Activated CD8-positive, alpha-beta memory T cell treated with anti-CD3 and anti-CD28 coated beads, Interleukin-2, amount 50 U/mL, for 1 hour (primary cell): ENCODE measurements at regions not wholly inside any gene's neighbourhood (a gene's known extent, or its start where the extent isn't known, plus 50 kb on each side); places are given as distances from the start of the nearest gene placed in this dataset.
A peak's percentile ranks its signal among the peaks of the same experiment; 100 is the strongest.
"Not testable (repeated sequence)": the region's sequence is repeated elsewhere in the genome, so short reads cannot be mapped to it uniquely, and the experiment has no call there.

Source experiments
- DNase-seq: peaks from one replicate; pipeline ENCODE4 v3.0.0-alpha.2; 2020; ENCODE audit errors: extremely low read depth

DNA sequence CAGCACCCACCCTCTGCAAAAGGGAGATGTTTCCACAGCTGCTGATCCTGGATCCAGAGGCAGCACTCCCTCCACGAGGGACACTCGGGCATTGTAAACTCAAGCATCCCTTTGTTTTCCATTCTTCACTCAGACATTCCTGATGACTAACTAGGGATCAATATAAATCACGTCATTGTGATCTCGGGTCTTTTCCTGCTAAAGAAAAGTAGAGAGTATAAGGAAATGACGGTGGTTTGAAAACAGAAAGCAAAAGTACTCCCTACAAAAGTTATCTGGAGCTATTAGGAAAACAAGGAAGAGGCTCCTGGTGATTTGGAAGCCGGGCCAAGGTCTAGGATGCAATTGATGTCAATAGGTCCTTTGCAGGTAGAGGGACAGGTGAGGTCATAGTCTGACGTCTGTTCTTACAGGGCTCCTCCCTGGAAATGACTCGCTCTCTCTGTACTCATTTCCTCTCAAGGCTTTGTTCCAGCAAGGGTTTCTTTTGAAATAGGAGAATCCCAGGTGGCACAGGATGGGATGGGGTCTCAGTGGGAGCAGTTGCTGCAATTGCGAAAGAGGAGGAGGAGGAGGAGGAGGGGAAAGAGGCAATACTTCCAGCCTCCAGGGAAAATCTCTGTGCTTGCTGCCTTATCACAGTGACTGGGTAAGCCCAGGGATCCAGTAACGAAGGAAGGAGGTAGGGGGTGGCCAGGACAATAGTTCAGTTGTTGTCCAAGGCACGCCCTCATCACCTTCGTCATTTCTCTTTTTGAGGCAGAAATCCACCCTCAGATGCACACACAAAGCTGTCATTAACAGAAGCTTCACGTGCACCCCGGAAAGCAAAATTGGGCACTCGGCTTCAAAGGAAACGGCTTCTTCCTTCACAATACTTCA, 222.8 kb downstream of the LY86 start:
- peak; percentile 4 for DNase-seq

DNA sequence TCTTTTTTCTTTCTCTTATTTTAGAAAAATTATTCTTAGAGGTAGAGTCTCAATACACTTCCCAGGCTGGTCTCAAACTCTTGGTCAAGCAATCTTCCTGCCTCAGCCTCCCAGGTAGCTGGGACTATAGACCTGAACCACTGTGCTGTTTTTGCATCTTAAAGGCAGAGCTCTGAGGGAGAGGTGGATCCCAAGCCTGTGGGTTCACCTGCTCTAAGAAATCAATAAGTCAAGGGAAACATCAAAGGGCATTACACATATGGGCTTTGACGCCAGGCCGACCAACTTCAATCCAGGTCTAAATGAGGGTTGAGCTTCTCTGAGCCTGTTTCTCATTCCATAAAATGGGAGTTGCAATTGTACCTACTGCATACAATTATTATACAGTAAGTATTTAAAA, 223.9 kb downstream of the LY86 start:
- DNase-seq: no peak

DNA sequence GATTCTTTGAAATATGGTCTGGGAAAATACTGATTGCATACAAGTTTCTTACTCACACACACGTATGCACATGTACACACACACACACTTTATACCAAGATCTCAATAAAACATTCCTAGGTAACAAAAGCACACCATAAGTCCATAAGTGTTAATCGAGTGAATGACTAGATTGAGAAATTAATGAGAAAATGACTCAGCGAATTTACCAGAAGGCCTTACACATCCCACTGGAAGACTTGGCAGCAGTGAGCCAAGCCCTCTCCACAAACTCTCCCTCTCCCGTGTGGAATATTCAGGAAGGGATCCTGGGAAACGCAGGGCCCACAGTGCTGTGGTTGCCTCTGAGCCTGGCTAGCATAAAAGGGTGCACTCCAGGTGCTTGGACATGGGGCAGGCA, 227.2 kb downstream of the LY86 start:
- DNase-seq: no peak

DNA sequence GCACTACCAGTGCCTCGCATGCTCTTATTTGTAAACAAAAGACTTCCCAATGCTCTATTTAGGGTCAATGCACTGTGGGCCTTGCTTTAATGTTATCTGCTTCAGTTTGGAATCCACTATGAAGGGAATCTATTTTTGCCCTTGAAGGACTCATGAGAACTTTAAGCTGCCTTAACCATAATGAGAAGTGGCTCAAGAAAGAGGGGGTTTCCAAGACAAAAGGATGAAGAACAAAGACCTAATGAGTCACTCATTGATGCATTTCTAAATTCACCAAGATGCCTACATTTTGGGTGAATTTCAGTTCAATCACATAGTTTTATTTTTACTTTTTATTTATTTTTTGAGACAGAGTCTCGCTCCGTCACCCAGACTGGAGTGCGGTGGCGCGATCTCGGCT, 228.2 kb downstream of the LY86 start:
- no peak for DNase-seq

DNA sequence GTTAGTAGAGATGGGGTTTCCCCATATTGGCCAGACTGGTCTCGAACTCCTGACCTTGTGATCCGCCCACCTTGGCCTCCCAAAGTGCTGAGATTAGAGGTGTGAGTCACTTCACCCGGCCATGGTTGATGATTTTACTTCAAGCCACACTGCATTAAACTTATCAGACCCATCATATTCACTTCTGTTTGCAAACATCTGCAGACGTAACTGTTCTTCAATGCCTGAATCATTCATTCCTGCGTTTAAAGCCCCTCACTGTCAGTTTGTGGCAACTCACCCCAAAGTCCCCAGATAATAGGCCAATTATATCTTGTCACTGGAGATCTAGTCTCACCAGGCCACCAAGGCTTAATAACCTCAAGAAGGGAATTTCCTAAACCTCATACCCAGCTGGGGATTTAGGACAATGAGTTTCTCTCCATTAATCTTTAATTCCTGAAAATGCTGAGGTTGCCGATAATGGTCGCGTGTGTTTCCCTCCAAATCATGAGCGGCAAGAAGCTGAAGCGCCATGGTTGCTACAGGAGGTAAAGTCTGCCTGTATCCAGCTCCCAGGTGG, 229.6 kb downstream of the LY86 start:
- DNase-seq: no peak

DNA sequence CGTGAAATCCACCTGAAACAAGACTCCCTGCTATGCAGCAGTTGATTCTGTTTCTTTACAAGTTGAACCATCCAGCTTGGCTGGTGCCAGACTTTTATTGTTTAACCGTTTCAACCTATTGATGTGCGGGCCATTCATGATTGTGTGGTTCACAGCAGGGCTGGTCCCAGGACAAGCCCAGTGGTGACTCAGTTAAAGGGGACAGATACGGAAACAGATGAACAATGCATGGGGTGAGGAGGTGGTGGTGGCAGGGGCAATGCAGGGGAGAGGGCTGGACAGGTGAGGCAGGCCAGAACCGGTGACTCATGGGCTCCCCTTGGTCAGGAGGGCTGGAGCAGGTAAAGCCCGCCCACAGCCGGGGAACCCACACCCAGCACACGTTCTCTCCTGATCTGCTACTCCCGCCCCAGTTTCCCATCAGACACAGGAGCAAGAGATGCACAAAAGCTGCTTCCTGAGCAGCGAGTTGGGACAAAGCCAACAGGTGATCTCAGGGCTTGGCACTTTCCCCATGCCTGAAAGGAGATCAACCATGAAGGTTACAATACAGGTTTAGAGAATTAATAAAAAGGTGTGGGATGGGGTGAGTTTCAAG, 232.2 kb downstream of the LY86 start:
- DNase-seq: no peak

DNA sequence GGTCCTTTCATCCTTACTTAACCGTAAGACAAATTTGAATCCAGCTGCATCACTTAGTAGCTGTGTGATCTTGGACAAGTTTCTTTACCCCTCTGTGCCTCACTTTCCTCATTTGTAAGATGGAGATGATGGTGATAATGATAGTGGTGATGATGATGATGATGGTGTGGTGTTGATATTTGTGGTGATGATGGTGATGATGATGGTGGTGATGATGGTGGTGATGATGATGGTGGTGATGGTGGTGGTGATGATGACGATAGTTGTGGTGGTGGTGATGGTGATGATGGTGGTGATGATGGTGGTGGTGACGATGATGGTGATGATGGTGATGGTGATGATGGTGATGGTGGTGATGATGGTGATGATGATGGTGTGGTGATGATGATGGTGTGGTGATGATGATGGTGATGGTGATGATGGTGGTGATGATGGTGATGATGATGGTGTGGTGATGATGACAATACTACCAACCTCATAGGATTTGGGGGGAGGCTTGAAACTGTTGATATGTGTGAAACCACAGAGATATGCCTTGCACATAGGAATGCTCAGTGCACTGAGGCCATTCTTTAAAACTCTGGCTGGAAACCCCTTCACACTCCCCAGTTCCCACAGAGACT, 233.2 kb downstream of the LY86 start:
- no peak for DNase-seq

DNA sequence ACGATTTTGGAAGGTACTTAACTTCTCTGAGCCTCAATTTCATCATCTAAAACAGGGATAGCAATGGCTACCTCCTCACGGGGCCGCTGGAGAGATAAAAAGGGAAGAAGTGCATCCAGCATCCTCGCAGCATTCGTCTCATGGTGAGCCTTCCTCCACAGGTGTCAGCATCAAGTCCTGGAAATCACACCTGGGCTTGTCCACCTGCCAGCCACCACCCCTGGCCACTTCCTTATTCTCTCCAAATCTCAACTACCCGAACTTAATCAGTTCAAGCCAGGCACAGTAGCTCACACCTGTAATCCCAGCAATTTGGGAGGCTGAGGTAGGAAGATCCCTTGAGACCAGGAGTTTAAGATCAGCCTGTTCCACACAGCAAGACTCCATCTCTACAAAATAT, 234.5 kb downstream of the LY86 start:
- no peak for DNase-seq

DNA sequence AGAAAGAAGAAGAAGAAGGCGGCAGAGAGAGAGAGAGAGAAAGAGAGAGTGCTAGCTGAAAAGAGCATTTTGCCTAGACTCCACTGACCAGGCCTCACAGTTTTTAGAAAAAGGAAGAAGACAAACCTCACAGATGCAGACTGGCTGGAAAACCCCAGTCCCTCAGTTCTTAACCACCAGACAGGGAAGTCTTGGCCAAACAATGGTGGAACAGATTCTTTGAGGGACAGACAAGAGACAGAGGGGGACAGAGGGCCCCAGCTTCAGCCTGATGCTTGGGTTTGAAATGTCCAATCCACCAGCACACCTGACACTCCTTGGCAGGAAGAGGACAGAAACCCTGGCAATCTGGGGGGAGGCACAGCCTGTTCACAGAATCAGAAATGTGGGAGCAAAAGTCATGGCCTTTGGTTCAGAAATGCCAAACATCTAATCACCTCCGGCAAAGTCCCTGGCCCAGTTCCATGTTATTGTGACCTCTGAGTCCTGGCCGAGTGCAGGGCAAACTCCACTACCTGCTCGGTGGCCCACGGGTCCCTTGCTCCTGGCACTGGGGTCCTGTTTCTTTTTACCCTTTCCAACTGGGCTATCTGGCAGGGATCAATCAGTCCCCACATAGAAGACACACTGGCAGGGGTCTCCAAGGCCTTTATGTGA, 235.2 kb downstream of the LY86 start:
- no peak for DNase-seq

DNA sequence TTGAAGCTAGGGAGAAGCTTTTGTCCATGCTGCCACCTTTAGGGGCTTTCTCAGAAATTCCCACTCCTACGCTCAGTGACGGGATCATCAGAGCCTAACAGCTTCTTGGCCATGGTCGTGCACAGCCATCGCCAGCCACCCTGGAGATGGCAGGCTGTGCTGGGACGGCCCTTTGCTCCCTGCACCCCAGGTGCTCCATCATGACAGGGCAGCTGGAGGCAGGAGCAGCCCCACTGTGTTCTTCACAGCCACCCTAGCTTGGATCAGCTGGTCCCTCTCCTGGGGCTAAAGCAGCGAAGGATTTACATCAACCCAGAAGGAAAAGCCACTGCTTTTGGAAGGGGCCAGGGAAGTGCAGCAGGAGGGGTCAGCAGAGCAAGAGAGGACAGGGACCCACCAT, 235.9 kb downstream of the LY86 start:
- no peak for DNase-seq

DNA sequence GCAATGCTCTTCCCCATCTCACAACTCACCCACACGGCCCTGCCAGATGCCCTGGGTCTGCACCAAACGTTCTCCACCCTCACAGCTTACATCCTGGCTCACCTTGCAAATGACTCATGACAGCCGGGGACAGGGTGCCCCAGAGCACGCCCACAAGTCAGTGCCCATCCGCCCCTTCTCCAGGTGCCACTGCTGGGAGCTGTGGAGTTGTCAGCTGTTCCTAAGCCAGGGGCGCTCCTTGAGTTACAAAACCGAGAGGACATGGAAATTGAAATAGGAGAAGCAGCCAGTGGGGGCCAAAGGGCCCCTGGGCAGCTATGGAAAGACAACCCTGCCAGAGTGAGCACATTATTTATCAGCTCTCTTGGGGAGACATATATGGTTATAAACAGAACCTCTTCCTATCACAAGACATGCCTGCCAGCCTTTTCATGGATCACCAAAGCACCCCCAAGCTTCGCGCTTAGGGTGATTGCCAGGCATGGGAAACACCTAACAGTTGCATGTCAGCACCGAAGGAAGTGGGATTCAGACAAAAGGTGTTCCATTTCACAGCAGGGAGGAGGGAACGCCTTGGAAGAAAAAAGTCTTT, 236.8 kb downstream of the LY86 start:
- DNase-seq: no peak

DNA sequence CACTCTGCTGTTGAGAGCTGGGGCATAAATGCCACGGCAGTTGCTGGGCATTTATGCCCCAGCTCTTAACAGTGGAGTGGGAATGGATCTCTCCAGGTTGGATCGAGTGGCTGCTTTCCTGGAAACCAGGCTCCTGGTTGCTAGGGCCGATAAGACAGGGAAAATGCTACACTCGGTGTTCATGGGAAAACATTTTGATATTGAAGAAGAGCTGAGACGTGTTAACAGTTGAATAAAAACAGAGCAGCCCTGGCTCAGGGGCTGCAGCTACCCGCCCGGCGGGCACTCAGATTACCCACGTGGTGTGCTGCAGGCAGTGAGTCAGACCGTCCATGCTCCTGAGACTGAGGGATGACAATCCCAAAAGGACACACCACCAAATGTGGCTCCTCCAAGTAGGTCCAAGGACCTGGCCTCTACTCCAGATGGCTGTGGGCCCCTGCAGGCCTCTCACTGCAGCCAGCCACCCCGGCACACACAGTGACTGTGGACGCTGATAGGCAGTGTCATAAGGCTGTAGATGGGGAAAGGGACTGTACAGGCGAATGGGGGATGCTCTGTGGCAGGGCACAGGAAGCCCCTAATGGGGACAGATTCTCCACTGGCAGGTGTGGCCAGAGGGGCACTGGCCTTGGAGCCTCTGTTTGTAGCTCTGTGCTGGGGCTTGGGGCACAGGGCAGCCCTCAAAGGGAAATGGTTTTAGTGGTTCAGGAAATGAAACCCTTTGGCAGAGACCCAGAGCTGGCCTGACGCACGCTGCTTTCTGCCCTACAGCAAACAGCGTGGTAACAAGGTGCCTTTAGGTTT, 237.8 kb downstream of the LY86 start:
- no peak for DNase-seq

DNA sequence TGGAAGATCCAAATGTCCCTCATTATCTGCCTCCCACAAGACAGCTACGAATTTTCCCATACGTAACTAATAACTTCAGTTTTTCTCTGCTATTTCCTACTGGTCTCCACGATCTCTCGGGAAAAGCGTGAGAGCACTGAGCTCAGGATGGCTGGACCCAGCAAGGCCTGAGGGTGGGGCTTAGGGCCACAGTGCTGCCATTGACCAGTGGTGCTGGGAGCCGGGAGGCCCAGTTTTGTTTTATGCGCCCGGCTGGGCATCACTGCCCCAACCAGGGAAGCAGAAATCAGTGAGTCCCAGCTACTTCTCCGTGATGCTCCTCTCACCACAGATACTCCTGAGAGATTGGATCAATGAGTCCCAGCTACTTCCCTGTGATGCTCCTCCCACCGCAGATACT, 238.4 kb downstream of the LY86 start:
- no peak for DNase-seq

DNA sequence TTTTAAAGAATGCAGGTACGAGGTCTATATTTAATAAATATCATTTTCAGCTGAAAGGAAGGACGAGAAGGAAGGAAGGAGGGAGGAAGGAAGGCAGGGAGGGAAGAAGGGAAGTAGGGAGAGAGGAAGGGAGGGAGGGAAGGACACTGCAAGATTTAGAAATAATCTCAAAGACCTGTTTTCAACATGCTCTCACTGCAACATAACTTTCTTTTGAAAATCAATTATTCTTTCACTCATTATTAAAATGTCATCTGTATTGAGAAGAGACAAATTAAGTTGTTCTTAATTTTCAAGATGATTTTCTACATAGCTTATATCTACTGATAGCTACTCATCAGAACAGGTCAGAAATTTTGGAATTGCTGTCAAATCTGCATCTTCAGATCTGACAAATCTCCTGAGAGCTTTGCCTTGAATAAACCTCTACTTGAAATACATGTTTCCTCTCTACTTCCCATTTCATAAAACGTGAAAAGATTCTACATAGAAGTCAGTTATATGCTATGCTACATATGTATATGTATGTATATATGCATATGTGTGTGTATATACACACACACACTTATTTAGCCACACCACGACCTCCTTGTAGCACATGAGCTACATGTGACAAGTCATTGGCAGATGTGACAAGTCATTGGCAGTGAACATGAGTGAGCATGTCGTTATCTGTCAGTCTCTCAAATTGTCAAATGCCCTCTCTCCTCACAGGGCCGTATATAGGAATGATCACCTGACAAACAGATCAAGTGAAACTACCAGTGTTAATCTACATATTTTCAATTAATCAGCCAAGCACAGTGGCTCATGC, 241.6 kb downstream of the LY86 start:
- no peak for DNase-seq

DNA sequence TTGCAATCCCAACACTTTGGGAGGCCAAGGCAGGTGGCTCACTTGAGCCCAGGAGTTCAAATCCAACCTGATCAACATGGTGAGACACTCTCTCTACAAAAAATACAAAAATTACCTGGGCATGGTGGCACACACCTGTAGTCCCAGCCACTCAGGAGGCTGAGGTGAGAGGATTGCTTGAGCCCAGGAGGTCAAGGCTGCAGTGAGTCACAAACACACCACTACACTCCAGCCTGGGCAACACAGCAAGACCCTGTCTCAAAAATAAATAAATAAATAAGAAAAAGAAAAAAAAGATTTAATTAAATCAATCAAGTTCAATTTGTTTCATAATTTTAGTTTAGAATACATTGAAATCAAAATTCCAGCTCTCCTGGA, 242.2 kb downstream of the LY86 start:
- DNase-seq: not testable (repeated sequence)

DNA sequence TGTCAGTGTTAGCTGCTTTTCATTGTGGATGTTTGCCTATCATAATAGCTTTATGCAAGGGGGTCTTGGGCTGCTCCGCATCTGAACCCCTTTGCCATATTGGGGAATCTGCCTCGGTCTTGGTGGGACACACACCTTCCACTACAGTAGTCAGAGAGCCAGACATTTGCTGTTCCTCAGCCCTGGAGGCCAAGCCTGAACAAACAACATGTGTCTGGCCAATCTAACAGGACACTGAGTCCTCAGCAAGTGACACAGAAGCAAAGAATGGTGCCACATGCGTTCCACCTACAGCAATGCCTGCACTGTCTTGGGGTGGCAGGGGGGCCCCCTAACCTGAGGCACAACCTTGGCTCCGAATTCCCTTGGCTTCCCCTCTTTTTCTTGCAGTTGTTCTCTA, 243.9 kb downstream of the LY86 start:
- no peak for DNase-seq

DNA sequence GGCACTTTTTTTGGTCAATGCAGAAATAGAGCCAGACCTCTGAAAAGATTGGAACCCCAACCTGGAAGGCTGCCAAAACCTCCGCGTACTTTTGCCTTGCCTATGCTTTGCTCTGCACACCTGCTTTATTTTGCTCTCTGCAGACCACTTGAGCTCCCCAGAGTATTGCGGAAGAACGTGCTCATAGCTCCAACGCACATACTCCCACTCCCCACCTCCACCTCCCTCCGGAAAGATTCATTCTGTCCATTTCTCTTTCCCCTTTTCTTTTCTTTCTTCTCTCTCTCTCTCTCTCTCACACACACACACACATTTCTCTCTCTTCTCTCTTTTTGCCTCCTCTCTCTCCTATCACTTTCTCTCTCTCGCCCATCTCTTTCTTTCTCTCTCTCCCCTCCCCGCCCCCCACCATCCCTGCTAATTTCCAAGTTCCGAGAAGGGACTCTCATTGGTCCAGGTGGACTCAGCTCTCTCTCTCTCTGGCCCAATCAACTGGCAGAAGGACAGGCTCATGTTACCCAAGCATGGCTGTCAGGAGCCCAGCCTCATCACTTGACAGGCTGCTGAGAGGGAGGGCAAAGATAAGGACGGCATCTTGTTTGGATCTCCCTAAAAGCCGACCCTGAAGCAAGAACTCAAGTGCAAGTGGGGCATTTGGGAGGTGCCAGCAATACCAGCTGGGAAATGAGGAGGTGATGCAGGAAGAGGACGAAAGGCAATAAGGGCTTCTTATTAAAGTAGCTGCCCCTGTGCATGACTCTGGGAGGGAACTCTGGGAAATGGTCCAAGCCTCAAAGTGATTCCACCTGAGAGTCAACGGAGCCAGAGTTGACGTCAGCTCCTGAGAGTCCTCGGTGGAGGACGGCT, 246.1 kb downstream of the LY86 start:
- no peak for DNase-seq

DNA sequence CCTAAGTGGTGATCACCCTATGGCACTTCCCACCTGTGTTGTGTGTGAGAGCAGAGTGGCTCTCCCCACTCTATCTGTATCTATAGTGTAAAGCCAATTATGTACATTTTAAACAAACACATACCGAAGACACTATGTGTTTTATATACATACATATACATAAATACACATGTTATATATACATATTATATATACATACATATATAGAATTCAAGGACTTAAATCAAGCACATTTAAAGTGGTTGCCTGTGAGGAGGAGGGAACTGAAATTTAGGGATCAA, 246.6 kb downstream of the LY86 start:
- DNase-seq: no peak

DNA sequence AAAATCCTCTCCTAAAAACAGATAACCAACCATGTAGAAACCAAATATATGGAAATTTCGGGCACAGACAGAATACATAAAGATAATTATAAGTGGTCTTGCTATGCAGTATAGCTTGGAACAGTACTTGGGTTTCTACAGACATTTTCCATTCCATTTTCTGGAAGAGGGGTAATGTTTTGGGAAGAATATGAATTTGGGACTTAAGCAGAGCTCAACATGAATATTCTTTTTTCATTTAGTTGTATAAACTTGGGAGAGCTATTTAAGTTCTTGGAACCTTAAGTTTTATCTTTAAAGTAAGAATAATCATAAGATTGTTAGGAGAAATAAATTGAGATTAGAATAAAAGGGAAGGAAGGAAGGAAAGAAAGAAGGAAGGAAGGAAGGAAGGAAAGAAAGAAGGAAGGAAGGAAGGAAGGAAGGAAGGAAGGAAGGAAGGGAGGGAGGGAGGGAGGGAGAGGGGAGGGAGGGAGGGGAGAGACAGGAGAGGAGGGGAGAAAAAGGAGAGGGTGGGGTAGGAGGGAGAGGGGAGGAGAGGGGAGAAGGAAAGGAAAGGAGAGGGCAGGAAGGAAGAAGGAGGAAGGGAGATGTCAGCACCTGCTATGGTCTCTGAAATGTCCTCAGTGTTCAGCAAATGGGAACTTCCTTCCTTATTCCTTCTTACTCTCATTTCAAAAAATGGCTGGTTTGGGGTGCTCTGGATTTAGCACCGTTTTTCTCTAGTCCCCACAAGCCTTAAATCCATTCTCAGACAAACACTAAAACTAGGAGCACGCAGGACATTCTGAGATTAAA, 248.3 kb downstream of the LY86 start:
- no peak for DNase-seq
